GM04504 (cell line): ENCODE measurements at regions not wholly inside any gene's neighbourhood (a gene's known extent, or its start where the extent isn't known, plus 50 kb on each side); places are given as distances from the start of the nearest gene placed in this dataset.

Source experiments
- DNase-seq: peaks from one replicate; pipeline ENCODE4 v3.0.0-alpha.2; 2012; ENCODE audit warnings: low read depth

DNA sequence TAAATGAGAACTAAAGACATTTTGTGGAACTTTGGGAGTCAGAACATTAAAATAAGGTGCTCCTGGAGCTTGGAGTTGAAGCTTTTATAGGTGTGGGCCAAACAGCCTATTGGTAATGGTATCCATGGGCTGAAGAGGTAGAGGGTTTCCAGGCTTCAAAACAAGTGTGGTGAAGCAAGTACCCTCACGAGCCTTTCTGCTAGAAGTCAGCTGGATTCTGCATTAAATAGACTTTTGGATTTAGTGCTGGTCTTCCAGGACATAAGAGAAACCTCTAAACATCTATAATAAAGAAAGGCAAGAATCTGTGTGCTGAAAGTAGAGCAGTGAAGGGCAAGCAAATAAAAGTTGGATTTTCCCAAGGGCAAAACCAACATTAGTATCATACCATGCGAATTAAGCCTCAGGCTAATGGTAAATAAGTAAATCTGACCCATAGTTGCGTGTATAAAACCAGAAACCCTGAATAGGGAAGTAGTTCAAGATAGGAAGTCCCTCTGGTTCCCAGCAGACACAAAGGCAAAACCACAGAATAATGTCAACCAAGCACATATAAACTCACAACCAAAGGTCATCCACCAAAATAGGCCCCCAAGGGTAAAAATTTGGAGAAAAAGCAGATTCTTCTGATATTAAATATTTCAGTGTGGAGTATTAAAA, 306.3 kb downstream of the TLE4 start:
- no peak for DNase-seq

DNA sequence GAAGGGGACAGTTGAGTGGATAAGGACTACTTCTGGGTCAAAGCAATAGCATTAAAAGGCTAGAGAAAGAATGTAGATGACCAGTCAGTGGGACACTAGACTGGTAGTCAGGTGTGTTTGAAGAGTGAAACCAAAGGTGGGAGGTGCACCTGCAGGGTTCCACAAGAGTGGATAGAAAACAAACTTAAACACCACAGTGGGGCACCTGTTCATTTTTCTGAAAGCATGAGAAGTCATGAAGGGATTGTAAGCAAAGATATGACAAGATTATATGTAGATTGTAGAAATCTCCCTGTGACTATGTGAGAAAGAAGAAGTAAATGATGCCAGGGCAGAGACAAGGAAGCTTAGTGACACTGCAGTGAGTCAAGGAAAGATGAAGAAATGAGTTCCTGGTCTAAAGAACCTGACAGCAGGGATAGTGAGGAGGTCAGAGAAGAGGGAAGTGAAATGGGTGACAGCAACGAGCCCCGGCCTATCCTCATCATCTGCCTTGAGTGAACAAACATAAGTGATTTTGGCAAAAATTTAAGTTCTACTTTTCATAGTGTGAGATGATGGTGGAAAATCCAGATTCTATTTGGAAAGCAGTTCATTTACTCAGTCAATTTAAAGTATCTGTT, 296.9 kb downstream of the TLE4 start:
- no peak for DNase-seq

GRCh38 chr9:79862921-79863890, 291.4 kb downstream of the TLE4 start:
- no peak for DNase-seq

- DNase-seq = peak; percentile 3
These were observed 286.7 kb downstream of the TLE4 start for GRCh38 chr9:79858508-79858907.

GRCh38 chr9:79857188-79857587, 285.4 kb downstream of the TLE4 start:
- DNase-seq = no peak

GRCh38 chr9:79847074-79847473, 275.3 kb downstream of the TLE4 start:
- no peak for DNase-seq

DNA sequence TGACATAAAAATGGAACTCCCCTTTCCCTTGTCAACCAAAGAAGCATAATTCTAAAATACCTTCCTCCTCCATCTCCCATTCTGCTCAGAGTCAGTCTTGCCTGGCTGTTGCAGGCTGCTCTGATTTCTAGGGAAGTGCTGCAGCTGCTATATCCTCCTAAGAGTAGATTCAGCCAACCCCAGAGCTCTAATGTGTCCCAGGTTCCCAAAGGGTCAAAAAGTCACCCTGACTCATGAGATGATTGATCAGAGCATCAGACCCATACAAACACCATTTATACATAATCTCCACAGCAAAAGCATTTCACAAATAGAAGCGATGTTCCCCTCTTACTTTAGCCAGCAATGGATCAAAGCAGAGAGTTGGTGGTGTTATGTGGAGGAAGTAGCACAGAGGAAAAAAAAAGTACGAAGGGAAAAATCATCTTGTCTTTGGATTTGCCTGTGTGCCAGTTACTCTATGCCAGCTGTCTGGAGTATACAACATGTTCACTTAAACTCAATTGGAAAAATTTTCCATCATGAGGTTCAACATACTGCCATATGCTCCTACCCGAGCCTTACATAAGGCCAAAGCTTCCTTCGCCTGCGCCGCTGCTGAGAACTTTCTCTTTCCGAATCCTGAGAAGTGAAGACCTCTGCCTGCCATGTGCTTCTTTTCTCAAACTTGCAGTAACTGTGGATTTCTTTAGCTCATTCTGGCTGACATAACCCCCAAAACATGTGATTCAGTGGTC, 258.0 kb downstream of the TLE4 start:
- DNase-seq = no peak

DNA sequence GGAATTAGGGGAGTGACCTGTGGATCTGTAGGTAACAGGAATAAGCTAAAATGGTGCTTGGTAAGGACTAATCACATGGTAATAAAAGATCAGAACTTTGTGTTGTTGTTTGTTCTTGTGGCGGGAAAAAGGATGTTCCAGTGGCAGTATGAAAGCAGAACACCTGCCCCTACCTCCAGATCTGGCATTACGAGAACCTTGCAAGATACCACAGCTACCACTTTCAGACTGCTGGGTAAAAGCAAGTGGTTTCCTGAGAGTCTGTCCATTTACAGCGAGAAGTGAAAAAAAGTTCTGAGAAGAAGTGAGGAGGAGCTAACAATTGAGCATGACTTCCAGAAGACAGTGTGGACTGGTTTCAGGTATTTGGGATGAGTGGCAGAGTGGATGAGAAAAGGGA, 252.5 kb downstream of the TLE4 start:
- no peak for DNase-seq

DNA sequence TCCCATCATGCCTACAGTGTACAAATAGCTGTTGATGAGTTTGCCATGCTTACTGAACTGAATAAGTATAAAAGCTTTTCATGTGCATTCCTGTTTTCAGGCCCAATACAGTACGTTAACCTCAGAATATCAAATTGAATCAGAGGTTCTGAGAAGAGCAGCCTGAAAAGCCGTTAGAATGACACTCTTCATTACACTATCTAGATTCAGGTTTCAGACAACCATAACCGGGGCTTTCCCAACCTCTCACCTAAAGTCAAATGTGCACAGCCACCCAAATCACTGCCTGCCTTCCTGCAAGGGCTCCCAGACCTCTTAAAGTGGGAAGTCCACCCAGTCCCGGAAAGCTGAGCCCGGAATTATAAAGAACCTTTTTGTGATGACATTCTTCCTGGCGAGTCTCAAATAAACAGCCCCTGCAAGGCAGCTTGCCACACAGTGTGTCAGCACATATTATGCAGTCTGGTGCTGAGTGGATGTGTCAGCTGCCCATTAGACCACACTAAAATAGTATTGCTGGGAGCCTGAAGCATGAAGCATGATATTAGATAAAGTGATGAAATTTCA, 245.8 kb downstream of the TLE4 start:
- no peak for DNase-seq

DNA sequence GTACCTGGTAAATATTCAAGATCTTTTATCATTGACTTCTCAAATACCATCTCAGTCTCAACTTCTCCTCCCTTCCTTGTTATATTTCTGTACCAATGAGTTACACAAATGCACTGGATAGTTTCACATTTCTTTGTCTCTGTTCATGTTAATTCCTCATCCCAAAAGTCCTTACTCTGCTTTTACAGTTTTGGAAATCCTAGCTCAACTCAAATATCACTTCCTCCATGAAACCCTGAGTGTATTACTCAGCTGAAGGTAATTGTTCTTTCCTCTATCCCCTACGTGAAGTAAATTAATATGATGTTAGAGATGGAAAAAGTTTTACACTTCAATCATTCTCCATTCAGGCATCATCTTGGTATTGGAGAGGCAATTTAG, 241.5 kb downstream of the TLE4 start:
- DNase-seq = no peak

GRCh38 chr9:79812507-79813257, 240.9 kb downstream of the TLE4 start:
- no peak for DNase-seq

DNA sequence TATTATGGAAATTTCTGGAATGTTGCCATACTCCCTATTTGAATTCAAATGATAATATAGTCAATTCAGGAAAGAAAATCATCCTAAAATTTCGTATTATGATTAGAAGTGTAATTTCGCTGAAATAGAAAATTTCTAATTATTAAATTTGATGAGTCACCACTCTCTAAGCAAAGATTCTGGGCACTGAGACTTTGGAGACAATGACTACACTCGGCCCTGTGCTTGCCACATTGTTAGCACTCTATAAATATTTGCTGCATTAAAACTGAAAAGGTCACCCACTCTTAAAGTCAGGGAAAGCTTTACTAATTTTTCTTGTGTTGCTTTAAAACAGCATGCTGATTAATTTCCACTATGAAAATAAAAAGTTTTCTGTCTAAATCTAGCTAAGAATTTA, 240.3 kb downstream of the TLE4 start:
- no peak for DNase-seq

DNA sequence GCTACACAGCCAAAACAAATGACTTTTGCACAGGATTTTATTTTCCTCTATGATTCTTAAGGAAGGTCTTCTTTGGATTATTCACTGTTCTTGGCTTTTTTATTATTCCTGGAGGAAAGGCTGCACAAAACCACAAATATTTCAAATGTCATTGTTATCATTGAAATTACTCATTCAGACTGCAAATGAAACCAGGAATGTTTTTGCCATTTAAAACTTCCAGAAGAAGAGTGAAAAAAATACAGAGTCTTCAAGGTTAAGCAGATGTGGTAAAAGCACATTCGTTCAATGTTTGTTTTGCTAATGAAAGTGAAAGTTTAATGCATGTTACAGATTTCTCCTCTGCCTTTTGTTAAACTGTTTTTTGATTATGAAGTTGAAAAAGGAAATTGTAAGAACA, 238.2 kb downstream of the TLE4 start:
- peak; percentile 56 for DNase-seq

- no peak for DNase-seq
These were observed 237.6 kb downstream of the TLE4 start for GRCh38 chr9:79809316-79809876.

- no peak for DNase-seq
These were observed 236.2 kb downstream of the TLE4 start for GRCh38 chr9:79807971-79808370.

GRCh38 chr9:79806086-79806485, 234.3 kb downstream of the TLE4 start:
- DNase-seq = no peak

GRCh38 chr9:79801459-79801858, 229.7 kb downstream of the TLE4 start:
- DNase-seq = no peak

DNA sequence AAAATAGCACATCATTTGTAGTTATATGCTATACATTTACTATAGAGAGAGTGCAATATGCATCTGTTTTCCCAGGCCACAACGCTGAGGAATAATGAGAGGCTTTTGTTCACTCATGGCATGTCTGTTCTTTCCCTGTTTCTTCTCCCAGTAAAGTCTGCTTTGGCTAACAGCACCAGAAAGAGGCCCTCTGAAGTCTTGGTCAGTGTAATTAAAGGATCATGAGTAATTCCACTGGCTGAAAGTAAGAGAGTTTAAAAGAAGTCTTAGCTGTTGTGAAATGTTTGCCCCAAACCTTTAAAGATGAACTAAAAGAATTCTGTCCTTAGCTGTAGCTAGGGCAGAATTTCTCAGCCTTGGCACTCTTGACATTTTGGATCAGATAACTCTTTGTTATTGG, 228.8 kb downstream of the TLE4 start:
- DNase-seq = no peak

- no peak for DNase-seq
These were observed 228.0 kb downstream of the TLE4 start for GRCh38 chr9:79799691-79800335.

DNA sequence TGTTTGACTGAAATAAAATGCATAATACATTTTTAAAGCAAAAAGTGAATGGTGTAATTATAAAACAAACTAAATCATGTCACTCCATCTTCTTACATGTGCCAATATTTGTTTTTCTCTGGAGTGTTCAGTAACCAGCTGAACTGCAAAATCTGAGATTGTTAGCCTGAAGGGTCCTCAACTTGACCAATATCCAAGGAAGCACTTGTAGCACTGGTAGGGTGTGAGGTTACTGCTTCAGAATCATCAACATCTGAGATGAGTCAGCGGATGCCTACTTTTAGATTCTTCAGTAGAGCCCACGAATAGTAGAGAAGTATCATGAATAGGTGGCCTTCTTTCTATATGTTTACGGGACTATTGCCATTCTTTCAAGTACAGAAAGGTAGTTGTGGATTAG, 226.7 kb downstream of the TLE4 start:
- no peak for DNase-seq
